RWPE2 (cell line): ENCODE measurements at regions not wholly inside any gene's neighbourhood (a gene's known extent, or its start where the extent isn't known, plus 50 kb on each side); places are given as distances from the start of the nearest gene placed in this dataset.

ENCODE experiments used
- ATAC-seq: fragments of 200-7000 bp; cut with Tn5 transposase; 3 replicates; pipeline ENCODE4 v1.9.1; 2021; ENCODE audit warnings: low read depth
- DNase-seq: peaks from one replicate; pipeline ENCODE4 v3.0.0-alpha.2; 2020; ENCODE audit warnings: low spot score
- H3K27ac ChIP-seq: fragments of 450-650 bp; 2 replicates; pipeline ENCODE4 v1.5.1; 2017; ENCODE audit warnings: mild to moderate bottlenecking; ENCODE audit not compliant: poor library complexity, severe bottlenecking
- H3K27me3 ChIP-seq: fragments of 250-450 bp; sonication (Bioruptor Pico); 2 replicates; pipeline ENCODE4 v1.5.1; 2021; ENCODE audit warnings: mild to moderate bottlenecking, moderate library complexity; ENCODE audit not compliant: insufficient read depth, poor library complexity, severe bottlenecking
- H3K36me3 ChIP-seq: fragments of 250-450 bp; sonication (Bioruptor Pico); 2 replicates; pipeline ENCODE4 v1.5.1; 2020; ENCODE audit warnings: low read depth, mild to moderate bottlenecking, moderate library complexity
- H3K4me1 ChIP-seq: fragments of 250-450 bp; sonication (Bioruptor Pico); 2 replicates; pipeline ENCODE4 v1.5.1; 2021; ENCODE audit warnings: mild to moderate bottlenecking, moderate library complexity; ENCODE audit not compliant: insufficient read depth, poor library complexity, severe bottlenecking
- H3K4me3 ChIP-seq: fragments of 250-450 bp; sonication (Bioruptor Pico); 2 replicates; pipeline ENCODE4 v1.5.1; 2021; ENCODE audit warnings: mild to moderate bottlenecking, moderate library complexity; ENCODE audit not compliant: severe bottlenecking
- H3K9me3 ChIP-seq: fragments of 250-450 bp; sonication (Bioruptor Pico); 2 replicates; pipeline ENCODE4 v1.5.1; 2021; ENCODE audit warnings: mild to moderate bottlenecking, moderate library complexity; ENCODE audit not compliant: severe bottlenecking
- TF ChIP-seq, protein P1 (sequence below): fragments of 450-650 bp; IDR thresholded peaks from one replicate; pipeline ENCODE4 v1.5.1; 2017; ENCODE audit warnings: mild to moderate bottlenecking, moderate library complexity; ENCODE audit not compliant: poor library complexity, severe bottlenecking

DNA sequence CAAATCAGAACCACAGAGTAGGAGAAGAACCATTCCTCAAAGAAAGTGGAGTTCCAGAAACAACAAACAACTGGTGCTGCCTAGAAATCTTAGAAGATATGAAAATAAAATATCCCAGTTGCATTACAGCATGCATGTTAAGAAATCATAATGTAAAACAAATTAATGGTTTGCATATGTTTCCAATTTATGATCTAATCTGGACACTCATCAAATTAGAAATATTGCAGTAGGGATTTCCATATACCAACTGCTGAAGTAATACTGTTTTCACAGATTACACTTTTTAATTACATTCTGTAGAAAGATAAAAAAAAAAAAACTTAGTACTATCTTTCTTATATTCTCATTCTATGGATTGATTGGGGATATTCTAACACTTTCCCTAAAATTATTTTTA is 1034.6 kb upstream of the C9orf72 start:
- Histone ChIP-seq H3K27me3 (no peaks in the 10 kb centered on the region), H3K4me1 (no peaks in the 10 kb centered on the region), H3K36me3 (no peaks in the 10 kb centered on the region), H3K4me3 (no peak overlapping the region), H3K27ac (no peak overlapping the region), H3K9me3 (no peaks in the 10 kb centered on the region)
- ATAC-seq (no peak), DNase-seq (no peak)
- TF ChIP-seq, protein P1, sequence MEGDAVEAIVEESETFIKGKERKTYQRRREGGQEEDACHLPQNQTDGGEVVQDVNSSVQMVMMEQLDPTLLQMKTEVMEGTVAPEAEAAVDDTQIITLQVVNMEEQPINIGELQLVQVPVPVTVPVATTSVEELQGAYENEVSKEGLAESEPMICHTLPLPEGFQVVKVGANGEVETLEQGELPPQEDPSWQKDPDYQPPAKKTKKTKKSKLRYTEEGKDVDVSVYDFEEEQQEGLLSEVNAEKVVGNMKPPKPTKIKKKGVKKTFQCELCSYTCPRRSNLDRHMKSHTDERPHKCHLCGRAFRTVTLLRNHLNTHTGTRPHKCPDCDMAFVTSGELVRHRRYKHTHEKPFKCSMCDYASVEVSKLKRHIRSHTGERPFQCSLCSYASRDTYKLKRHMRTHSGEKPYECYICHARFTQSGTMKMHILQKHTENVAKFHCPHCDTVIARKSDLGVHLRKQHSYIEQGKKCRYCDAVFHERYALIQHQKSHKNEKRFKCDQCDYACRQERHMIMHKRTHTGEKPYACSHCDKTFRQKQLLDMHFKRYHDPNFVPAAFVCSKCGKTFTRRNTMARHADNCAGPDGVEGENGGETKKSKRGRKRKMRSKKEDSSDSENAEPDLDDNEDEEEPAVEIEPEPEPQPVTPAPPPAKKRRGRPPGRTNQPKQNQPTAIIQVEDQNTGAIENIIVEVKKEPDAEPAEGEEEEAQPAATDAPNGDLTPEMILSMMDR: no peak

DNA sequence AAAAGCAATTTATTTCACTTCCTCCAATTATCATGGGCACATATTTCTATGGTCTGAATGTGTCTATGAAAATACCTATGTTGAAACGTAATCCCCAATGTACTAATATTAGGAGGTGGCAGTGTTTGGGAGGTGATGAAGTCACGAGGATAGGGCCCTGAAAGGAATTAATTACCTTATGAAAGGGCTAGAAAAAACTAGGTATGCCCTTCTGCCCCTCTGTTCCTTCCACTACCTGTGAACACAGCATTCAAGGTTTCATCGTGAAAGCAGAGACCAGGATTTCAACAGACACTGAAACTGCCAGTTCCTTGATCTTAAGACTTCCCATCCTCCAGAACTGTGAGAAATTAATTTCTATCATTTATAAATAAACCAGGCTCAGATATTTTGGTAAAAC is 1037.1 kb upstream of the C9orf72 start:
- no peak for DNase-seq
- Histone ChIP-seq H3K4me1 (no peaks in the 10 kb centered on the region), H3K9me3 (no peaks in the 10 kb centered on the region), H3K27ac (no peak overlapping the region), H3K27me3 (no peaks in the 10 kb centered on the region), H3K4me3 (no peak overlapping the region), H3K36me3 (no peaks in the 10 kb centered on the region)
- no peak for ATAC-seq
- TF ChIP-seq, protein P1: no peak

DNA sequence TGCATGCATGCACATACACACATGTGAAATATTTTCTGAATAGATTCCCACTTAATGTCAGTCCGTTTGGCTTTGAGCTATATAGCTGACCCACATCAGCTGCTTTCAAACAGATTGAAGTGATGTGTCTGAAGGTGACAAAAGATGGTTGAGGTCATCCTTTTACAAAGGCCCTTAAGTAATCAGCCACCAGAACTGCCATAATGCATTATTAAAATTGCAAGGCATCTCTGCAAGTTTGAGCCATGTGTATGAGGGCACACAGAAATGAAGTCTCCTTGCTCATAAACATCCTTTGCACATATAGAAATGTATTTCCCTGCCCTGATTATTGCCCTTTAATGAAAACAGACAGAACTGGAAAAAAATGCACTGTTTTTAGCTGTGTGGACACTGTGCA is 1043.0 kb upstream of the C9orf72 start:
- TF ChIP-seq, protein P1: no peak
- no peak overlapping the region for H3K4me3 ChIP-seq
- H3K36me3 ChIP-seq: no peaks in the 10 kb centered on the region
- ATAC-seq (no peak), DNase-seq (no peak)
- no peak overlapping the region for H3K27ac ChIP-seq
- no peaks in the 10 kb centered on the region for H3K4me1 ChIP-seq
- H3K9me3 ChIP-seq: no peaks in the 10 kb centered on the region
- no peaks in the 10 kb centered on the region for H3K27me3 ChIP-seq

DNA sequence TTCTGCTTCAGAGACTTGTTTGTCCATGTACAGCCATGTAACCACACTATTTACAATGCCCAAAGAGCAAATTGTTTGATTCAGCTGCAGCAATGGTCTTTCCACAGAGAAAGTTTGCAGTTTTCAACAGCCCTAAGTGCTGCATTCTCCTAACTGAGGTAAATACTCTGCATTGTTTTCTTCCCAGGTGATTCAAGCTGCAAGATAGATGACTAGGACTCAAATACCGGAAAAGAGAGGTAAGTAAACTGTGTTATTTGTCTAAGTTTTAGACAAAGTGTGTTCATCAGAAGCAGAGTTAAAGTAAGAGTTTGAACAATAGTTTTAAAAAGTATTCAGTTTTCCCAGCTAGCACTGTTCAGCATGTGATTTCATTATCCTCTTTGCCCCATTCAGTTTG is 1046.7 kb upstream of the C9orf72 start:
- ATAC-seq (no peak), DNase-seq (no peak)
- H3K4me1 ChIP-seq: no peaks in the 10 kb centered on the region
- H3K27ac ChIP-seq: no peak overlapping the region
- TF ChIP-seq, protein P1: no peak
- H3K4me3 ChIP-seq: no peak overlapping the region
- H3K9me3 ChIP-seq: no peaks in the 10 kb centered on the region
- H3K27me3 ChIP-seq: no peaks in the 10 kb centered on the region
- no peaks in the 10 kb centered on the region for H3K36me3 ChIP-seq

DNA sequence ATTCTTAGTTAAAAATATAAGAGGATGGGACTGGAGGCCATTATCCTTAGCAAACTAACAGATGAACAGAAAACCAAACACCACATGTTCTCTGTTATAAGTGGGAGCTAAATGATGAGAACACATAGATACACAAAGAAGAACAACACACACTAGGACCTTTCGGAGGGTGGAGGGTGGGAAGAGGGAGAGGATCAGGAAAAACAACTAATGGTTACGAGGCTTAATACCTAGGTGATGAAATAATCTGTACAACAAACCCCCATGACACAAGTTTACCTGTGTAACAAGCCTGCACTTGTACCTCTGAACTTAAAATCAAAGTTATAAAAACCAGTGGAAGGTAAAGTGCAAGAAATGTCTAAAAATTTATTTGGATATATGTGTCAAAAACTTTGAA is 1047.4 kb upstream of the C9orf72 start:
- Histone ChIP-seq H3K9me3 (no peaks in the 10 kb centered on the region), H3K4me3 (no peak overlapping the region), H3K27me3 (no peaks in the 10 kb centered on the region), H3K27ac (no peak overlapping the region), H3K4me1 (no peaks in the 10 kb centered on the region), H3K36me3 (no peaks in the 10 kb centered on the region)
- TF ChIP-seq, protein P1: no peak
- DNase-seq (no peak), ATAC-seq (no peak)
